ENCODE measurements at regions not wholly inside any gene's neighbourhood (a gene's known extent, or its start where the extent isn't known, plus 50 kb on each side); places are given as distances from the start of the nearest gene placed in this dataset.

GRCh38 chr4:62293551-62293950, 1093.4 kb downstream of the ADGRL3 start:
- H3K4me3 Mint-ChIP-seq (ENCODE audit: low read depth) = no peak overlapping the region
- no peaks in the 10 kb centered on the region for H3K36me3 Mint-ChIP-seq (ENCODE audit: insufficient read depth)
- no peak overlapping the region for H3K27ac Mint-ChIP-seq
- DNase-seq (ENCODE audit: low spot score, unreplicated experiment) = no peak
- H3K27me3 Mint-ChIP-seq = no peaks in the 10 kb centered on the region
- no peaks in the 10 kb centered on the region for H3K4me1 Mint-ChIP-seq (ENCODE audit: low read depth)
- no peak for TF ChIP-seq CTCF (IDR thresholded peaks at IDR 0.05; ENCODE audit: unreplicated experiment)
- peaks cover 5% of the 10 kb centered on the region for H3K9me3 Mint-ChIP-seq (ENCODE audit: low read depth)

GRCh38 chr4:62292911-62293310, 1092.8 kb downstream of the ADGRL3 start:
- no peak for DNase-seq (ENCODE audit: low spot score, unreplicated experiment)
- Mint-ChIP-seq H3K9me3 (ENCODE audit: low read depth) (peaks cover 5% of the 10 kb centered on the region), H3K27ac (no peak overlapping the region), H3K4me1 (ENCODE audit: low read depth) (no peaks in the 10 kb centered on the region), H3K4me3 (ENCODE audit: low read depth) (no peak overlapping the region), H3K36me3 (ENCODE audit: insufficient read depth) (no peaks in the 10 kb centered on the region), H3K27me3 (no peaks in the 10 kb centered on the region)
- TF ChIP-seq CTCF (IDR thresholded peaks at IDR 0.05; ENCODE audit: unreplicated experiment) = no peak

- Mint-ChIP-seq H3K27ac (no peak overlapping the region), H3K4me3 (ENCODE audit: low read depth) (no peak overlapping the region), H3K36me3 (ENCODE audit: insufficient read depth) (no peaks in the 10 kb centered on the region), H3K27me3 (no peaks in the 10 kb centered on the region), H3K9me3 (ENCODE audit: low read depth) (no peaks in the 10 kb centered on the region), H3K4me1 (ENCODE audit: low read depth) (no peaks in the 10 kb centered on the region)
- TF ChIP-seq CTCF (IDR thresholded peaks at IDR 0.05; ENCODE audit: unreplicated experiment) = no peak
- no peak for DNase-seq (ENCODE audit: low spot score, unreplicated experiment)
Measured at GRCh38 chr4:62288808-62289541, 1088.8 kb downstream of the ADGRL3 start.

GRCh38 chr4:62285026-62285425, 1084.9 kb downstream of the ADGRL3 start:
- H3K4me3 Mint-ChIP-seq (ENCODE audit: low read depth) = no peak overlapping the region
- TF ChIP-seq CTCF (IDR thresholded peaks at IDR 0.05; ENCODE audit: unreplicated experiment) = no peak

GRCh38 chr4:62279689-62280088, 1079.6 kb downstream of the ADGRL3 start:
- Mint-ChIP-seq H3K36me3 (ENCODE audit: insufficient read depth) (no peaks in the 10 kb centered on the region), H3K4me1 (ENCODE audit: low read depth) (no peaks in the 10 kb centered on the region), H3K27ac (no peak overlapping the region), H3K27me3 (no peaks in the 10 kb centered on the region), H3K9me3 (ENCODE audit: low read depth) (no peaks in the 10 kb centered on the region), H3K4me3 (ENCODE audit: low read depth) (no peak overlapping the region)
- no peak for TF ChIP-seq CTCF (IDR thresholded peaks at IDR 0.05; ENCODE audit: unreplicated experiment)
- no peak for DNase-seq (ENCODE audit: low spot score, unreplicated experiment)

More at GRCh38 chr4:62285026-62285425, 1084.9 kb downstream of the ADGRL3 start:
- no peaks in the 10 kb centered on the region for H3K27me3 Mint-ChIP-seq
- no peaks in the 10 kb centered on the region for H3K9me3 Mint-ChIP-seq (ENCODE audit: low read depth)
- H3K4me1 Mint-ChIP-seq (ENCODE audit: low read depth) = no peaks in the 10 kb centered on the region
- no peak for DNase-seq (ENCODE audit: low spot score, unreplicated experiment)
- no peak overlapping the region for H3K27ac Mint-ChIP-seq
- H3K36me3 Mint-ChIP-seq (ENCODE audit: insufficient read depth) = no peaks in the 10 kb centered on the region
